Breast epithelium (tissue), 4 donors: ENCODE measurements at regions not wholly inside any gene's neighbourhood (a gene's known extent, or its start where the extent isn't known, plus 50 kb on each side); places are given as distances from the start of the nearest gene placed in this dataset.

Experiments used
- DNase-seq, 2 donors: peaks; one replicate each; pipeline ENCODE4 v3.0.0-alpha.2; 2019; ENCODE audit warnings: low spot score in 2 of 2
- H3K27ac ChIP-seq, 2 donors: fragments of 200-600 bp; sonication (generic) in 1 of 2; one replicate each; pipeline ENCODE4 v1.5.1; 2016 to 2019; ENCODE audit warnings: mild to moderate bottlenecking in 1 of 2
- H3K27me3 ChIP-seq, 2 donors: fragments of 200-600 bp; sonication (generic) in 1 of 2; one replicate each; pipeline versions ENCODE4 v1.5.1 to v1.6.0; 2017 to 2019; ENCODE audit warnings: control low read depth in 1 of 2, mild to moderate bottlenecking in 1 of 2
- H3K36me3 ChIP-seq: fragments of 200-600 bp; one replicate; pipeline ENCODE4 v1.5.1; 2019
- H3K4me1 ChIP-seq, 2 donors: fragments of 200-600 bp; sonication (generic); one replicate each; pipeline ENCODE4 v1.5.1; 2016 to 2019; ENCODE audit warnings: control low read depth in 1 of 2
- H3K4me3 ChIP-seq, 3 donors: fragments of 200-600 bp; sonication (generic); 1 replicate in 2 of 3; 2 replicates in 1 of 3; pipeline ENCODE4 v1.5.1; 2016 to 2019; ENCODE audit warnings: mild to moderate bottlenecking in 3 of 3, moderate library complexity in 2 of 3
- H3K9me3 ChIP-seq, 2 donors: fragments of 200-600 bp; sonication (generic) in 1 of 2; one replicate each; pipeline ENCODE4 v1.5.1; 2016 to 2019; ENCODE audit warnings: control low read depth in 1 of 2
- CTCF ChIP-seq, 3 donors: fragments of 450-650 bp; IDR thresholded peaks; one replicate each; pipeline ENCODE4 v1.5.1; 2016 to 2017; ENCODE audit warnings: antibody characterized with exemption in 3 of 3, mild to moderate bottlenecking in 3 of 3, moderate library complexity in 3 of 3
- POLR2A ChIP-seq: fragments of 450-650 bp; IDR thresholded peaks from one replicate; pipeline ENCODE4 v1.6.1; 2016; ENCODE audit warnings: antibody characterized with exemption, mild to moderate bottlenecking, moderate library complexity
- POLR2AphosphoS5 ChIP-seq, 3 donors: sonication (generic); formaldehyde crosslinking; IDR thresholded peaks; one replicate each; pipeline ENCODE4 v1.6.1; 2017; ENCODE audit warnings: antibody characterized with exemption in 3 of 3
- intact Hi-C: fragments of 100-400 bp; cut with DNase I; formaldehyde crosslinking; loops from one replicate; pipeline ENCODE4 v1.15.1; 2023; ENCODE audit warnings: low total_unique reads

- H3K4me3 ChIP-seq, result no peak overlapping the region
- no peak overlapping the region for H3K27ac ChIP-seq
- no peaks in the 10 kb centered on the region for H3K9me3 ChIP-seq
- H3K36me3 ChIP-seq, result no peaks in the 10 kb centered on the region
- no peak for TF ChIP-seq POLR2AphosphoS5 (IDR thresholded peaks at IDR 0.05)
- no peak for TF ChIP-seq CTCF (IDR thresholded peaks at IDR 0.05)
- TF ChIP-seq POLR2A, result no peak
- intact Hi-C loops, result no loop called here
- H3K27me3 ChIP-seq, result no peaks in the 10 kb centered on the region
- H3K4me1 ChIP-seq, result no peaks in the 10 kb centered on the region
- DNase-seq, result no peak
Observed at GRCh38 chr2:129430911-129431310, 548.6 kb upstream of the RAB6C start.

GRCh38 chr2:129431881-129432280, 547.6 kb upstream of the RAB6C start:
- intact Hi-C loops, result no loop called here
- H3K36me3 ChIP-seq, result no peaks in the 10 kb centered on the region
- H3K4me1 ChIP-seq, result no peaks in the 10 kb centered on the region
- H3K4me3 ChIP-seq, result no peak overlapping the region
- TF ChIP-seq POLR2A (no peak), POLR2AphosphoS5 (IDR thresholded peaks at IDR 0.05) (no peak), CTCF (IDR thresholded peaks at IDR 0.05) (no peak)
- DNase-seq, result no peak
- no peaks in the 10 kb centered on the region for H3K9me3 ChIP-seq
- H3K27me3 ChIP-seq, result no peaks in the 10 kb centered on the region
- H3K27ac ChIP-seq, result no peak overlapping the region

- H3K27ac ChIP-seq, result no peak overlapping the region
- H3K9me3 ChIP-seq, result no peaks in the 10 kb centered on the region
- intact Hi-C loops, result no loop called here
- H3K36me3 ChIP-seq, result no peaks in the 10 kb centered on the region
- H3K4me3 ChIP-seq, result no peak overlapping the region
- no peaks in the 10 kb centered on the region for H3K4me1 ChIP-seq
- H3K27me3 ChIP-seq, result no peaks in the 10 kb centered on the region
- TF ChIP-seq CTCF (IDR thresholded peaks at IDR 0.05), result no peak
- no peak for TF ChIP-seq POLR2A
- no peak for TF ChIP-seq POLR2AphosphoS5 (IDR thresholded peaks at IDR 0.05)
- no peak for DNase-seq
Observed at GRCh38 chr2:129436809-129437208, 542.7 kb upstream of the RAB6C start.

GRCh38 chr2:129437725-129438124, 541.7 kb upstream of the RAB6C start:
- H3K9me3 ChIP-seq, result no peaks in the 10 kb centered on the region
- TF ChIP-seq POLR2A, result no peak
- no peak for TF ChIP-seq POLR2AphosphoS5 (IDR thresholded peaks at IDR 0.05)
- TF ChIP-seq CTCF (IDR thresholded peaks at IDR 0.05), result no peak
- no peak for DNase-seq
- intact Hi-C loops, result no loop called here
- H3K27ac ChIP-seq, result no peak overlapping the region
- no peaks in the 10 kb centered on the region for H3K36me3 ChIP-seq
- H3K4me3 ChIP-seq, result no peak overlapping the region
- H3K27me3 ChIP-seq, result no peaks in the 10 kb centered on the region
- H3K4me1 ChIP-seq, result no peaks in the 10 kb centered on the region

- TF ChIP-seq POLR2A (no peak), POLR2AphosphoS5 (IDR thresholded peaks at IDR 0.05) (no peak), CTCF (IDR thresholded peaks at IDR 0.05) (no peak)
- H3K4me1 ChIP-seq, result no peaks in the 10 kb centered on the region
- no peak for DNase-seq
- H3K27me3 ChIP-seq, result no peaks in the 10 kb centered on the region
- no peaks in the 10 kb centered on the region for H3K36me3 ChIP-seq
- no peak overlapping the region for H3K27ac ChIP-seq
- H3K4me3 ChIP-seq, result no peak overlapping the region
- intact Hi-C loops, result no loop called here
- H3K9me3 ChIP-seq, result no peaks in the 10 kb centered on the region
Observed at GRCh38 chr2:129438501-129439057, 540.9 kb upstream of the RAB6C start.
